ENCODE measurements at regions not wholly inside any gene's neighbourhood (a gene's known extent, or its start where the extent isn't known, plus 50 kb on each side); places are given as distances from the start of the nearest gene placed in this dataset.
"Not testable (repeated sequence)": the region's sequence is repeated elsewhere in the genome, so short reads cannot be mapped to it uniquely, and the experiment has no call there.

DNA sequence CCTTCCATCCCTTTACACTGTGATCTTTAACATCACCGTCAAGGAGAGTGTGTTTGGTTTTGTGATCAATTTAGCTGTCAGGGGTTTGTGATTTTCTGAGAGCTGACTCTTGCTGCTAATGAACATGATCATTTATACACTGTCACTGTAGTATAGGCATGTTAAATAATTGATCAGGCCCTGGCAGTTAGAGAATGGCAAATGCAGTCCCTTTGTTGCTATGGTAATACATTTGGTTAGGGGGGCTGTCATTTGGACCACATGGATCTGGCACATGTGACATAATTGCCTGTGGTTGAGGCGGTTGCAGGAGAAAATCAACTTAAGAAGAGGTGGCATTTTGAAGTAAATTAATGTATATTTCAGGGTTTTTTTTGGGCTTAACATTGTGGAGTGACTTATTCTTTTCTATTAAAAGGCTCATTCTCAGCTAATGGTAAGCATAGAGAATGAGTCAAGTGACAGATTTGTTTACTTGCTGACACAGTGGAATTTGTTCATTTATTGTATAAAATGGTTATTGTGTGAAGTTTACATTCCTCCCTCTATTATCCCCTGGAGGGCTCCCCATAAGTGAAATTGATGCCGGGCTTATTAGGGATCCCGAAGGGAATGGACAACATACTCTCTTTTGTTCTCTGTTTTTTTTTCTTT lies 114.0 kb downstream of the FHIP1A start:
- no peak for DNase-seq

DNA sequence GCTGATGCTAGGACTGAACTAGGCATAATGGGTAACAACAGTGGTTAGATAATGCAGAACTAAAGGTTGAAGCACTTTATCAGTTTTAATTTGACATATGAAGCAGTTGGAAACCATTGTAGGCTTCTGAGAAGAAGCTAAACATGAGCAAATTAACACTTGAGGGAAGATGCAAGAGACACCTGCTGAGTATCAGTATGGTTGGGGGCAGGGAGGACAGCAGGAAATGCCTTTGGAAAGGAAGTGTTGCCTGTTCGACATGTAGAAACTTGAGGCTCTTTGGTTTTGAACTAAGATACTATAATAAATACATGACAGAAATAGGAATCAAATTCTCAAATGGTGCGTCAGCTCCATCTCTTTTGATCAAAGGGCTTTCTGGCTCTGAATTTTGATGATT lies 115.6 kb downstream of the FHIP1A start:
- DNase-seq, result no peak

DNA sequence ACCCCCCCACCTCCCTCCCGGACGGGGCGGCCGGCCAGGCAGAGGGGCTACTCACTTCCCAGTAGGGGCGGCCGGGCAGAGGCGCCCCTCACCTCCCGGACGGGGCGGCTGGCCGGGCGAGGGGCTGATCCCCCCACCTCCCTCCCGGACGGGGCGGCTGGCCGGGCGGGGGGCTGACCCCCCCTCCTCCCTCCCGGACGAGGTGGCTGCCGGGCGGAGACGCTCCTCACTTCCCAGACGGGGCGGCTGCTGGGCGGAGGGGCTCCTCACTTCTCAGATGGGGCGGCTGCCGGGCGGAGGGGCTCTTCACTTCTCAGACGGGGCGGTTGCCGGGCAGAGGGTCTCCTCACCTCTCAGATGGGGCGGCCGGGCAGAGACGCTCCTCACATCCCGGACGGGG lies 117.5 kb downstream of the FHIP1A start:
- DNase-seq, result not testable (repeated sequence)

DNA sequence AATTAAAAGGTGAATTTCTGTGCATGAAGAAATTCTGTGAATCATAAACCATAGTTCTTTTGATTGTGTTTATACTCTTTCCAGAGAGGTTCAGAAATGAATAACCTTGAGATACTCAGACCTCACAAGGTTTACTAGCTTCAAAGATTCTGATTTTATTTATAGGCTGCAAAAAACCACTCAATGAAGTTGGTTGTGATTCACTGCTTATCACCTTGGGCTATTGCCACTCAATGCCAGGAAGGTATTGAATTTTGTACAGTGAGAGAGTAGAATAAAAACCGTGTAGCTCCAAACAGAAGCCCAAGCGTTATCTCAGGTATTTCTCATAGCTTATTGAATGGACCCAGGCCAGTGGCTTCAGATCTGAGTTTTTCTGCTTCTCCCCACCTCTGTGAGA lies 118.7 kb downstream of the FHIP1A start:
- DNase-seq, result no peak

DNA sequence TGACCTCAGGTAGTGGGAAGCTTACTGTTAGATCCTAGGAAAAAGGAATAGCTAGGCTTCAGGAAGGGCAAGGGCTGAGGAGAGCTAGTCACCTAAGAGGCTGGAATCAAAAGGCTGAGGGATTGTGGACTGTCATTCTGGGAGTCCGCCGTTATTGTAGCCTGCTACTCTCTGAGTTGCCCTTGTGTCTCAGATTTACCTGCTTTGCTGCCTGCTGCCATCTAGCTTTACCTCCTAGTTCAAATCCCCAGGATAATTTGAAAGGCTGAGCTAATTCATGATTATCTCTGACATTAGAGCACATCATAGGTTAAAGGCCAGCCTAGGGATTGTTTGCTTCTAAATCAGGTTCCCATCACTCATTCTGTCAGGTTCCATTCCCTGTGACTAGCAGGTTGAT lies 120.2 kb downstream of the FHIP1A start:
- DNase-seq, result no peak

DNA sequence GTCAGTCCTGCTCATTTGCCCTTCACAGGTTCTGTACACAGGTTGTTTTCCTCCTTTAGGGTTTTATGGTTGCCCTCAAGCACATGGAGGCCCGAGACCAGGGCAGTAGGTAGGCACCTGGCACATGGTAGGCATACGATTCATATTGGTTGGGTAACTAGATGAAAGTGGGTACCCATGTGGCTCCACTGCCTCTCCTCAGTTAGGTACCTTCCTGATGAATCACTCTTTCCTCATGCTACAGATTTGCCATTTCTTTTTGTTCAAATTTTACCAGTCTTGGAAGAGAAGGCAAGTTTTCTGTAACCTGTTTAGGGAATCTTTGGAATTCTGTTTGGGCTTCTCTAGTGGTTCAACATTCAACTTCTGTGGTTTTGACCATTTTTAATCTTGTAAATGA lies 121.3 kb downstream of the FHIP1A start:
- no peak for DNase-seq

DNA sequence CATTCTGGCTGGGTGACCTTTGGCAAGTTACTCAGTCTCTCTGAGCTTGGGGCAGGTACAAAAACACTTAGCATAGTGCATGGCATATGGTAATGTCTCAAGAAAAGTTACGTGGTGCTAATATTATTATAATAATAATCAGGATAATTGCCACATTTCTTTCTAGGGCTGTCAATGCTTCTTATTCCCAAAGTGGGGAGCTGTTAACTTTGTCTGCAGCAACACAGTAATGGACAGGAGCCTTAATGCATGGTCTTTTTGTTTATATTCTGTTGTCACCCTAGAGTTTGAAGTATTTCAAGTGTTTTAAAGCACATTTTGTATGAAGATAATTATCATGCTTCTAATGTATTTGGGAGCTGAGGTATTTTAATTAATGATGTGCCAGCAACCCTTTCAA lies 121.8 kb downstream of the FHIP1A start:
- DNase-seq, result no peak

DNA sequence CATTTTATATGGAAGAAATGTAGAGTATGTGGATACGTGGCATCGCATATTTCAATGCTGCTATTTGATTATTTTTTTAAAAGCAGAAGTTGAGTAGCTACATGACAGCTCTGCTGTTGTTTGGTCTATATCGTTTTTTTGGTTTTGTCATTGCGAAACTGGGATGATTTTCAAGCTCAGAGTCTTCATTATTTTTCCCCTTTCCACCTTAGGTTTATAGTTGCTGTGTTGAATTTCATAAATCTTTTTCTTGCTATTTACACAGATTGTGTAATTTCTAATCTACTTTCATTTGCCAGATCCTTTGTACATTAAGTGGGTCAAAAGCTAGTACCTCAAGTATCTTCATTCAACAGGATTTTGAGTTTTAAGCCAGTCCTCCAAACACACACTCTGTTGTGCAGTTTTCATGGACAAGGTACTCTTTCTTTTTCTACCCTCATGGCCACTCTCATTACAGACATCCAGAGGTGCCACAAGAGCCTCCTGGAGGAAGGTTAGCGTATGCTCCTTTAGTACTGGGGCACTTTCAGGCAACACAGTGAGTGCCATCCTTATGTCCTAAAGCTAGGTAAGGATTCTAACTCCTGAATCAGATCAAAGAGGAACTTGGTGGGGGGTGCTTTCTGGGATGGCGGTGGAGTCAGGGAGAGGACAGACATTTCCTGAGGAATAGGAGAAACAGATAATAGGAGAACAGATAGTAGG lies 123.2 kb downstream of the FHIP1A start:
- no peak for DNase-seq

DNA sequence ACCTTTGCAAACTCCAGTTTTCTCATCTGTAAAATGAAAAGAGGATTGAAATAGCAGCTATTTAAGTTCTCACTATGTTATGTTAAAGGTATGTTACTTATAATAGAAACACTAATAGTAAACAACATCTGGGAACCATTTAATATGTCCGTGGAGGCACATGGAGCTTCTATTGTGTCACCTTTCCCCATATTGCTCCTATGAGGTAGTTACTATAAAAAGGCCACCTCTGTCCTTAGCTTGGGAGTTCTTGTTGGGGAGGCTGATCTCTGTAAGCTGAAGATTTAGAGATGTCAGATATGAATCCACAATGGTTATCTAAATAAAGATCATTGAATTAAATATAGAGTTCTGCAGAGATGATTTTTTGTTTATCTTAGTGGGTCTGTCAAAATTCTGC lies 125.2 kb downstream of the FHIP1A start:
- DNase-seq, result no peak

DNA sequence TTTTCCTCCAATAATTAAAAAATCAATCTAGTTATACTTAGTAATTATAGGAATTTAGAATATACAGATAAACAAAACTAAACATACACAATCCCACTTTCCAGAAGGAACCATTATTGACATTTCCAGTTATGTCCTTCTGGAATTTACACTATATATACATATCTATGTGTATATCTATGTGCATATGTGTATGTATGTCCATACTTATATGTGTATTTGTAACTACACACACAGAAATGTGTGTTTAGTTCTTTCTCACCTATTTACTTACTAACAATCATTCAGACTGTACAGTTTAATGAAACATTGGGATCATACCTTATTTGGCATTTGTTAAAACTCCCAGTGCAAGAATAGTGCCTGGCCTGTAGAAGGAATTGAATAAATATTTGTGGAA lies 126.4 kb downstream of the FHIP1A start:
- no peak for DNase-seq

DNA sequence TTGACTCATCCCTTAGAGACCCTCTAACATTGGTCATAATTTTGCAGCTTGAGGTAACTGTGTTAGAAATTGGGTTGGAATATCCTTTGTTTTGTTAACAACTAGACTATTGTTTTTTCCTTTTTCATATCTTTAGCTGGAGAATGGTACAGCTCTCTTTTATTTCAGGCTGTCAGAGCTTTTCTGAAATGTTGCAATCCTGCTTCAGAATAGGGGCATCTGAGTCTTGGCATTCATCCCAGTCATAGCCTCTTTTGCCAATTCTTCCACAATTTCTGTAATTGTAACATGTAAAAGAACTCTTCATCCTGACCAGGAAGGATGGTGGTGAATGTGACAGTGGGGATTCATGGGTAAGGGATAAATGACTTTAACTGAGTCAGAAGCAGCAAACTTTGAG lies 128.7 kb downstream of the FHIP1A start:
- DNase-seq, result no peak

DNA sequence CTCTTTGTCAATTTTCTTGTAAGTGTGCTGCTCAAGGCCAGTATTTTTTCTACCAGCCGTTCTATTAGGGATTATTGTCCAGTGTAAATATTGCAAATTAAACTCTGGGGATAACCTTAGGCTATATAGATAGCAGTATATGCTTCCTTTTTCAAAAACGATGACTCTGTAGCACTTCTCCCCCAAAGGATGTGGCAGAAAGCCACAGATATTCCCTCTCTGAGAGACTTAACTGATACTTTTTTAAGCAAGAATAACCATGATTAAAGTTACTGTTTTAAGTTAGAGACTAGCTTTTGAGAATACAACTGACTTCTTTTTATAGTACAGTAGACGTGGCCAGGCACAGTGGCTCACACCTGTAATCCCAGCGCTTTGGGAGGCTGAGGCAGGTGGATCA lies 130.0 kb downstream of the FHIP1A start:
- DNase-seq, result no peak

DNA sequence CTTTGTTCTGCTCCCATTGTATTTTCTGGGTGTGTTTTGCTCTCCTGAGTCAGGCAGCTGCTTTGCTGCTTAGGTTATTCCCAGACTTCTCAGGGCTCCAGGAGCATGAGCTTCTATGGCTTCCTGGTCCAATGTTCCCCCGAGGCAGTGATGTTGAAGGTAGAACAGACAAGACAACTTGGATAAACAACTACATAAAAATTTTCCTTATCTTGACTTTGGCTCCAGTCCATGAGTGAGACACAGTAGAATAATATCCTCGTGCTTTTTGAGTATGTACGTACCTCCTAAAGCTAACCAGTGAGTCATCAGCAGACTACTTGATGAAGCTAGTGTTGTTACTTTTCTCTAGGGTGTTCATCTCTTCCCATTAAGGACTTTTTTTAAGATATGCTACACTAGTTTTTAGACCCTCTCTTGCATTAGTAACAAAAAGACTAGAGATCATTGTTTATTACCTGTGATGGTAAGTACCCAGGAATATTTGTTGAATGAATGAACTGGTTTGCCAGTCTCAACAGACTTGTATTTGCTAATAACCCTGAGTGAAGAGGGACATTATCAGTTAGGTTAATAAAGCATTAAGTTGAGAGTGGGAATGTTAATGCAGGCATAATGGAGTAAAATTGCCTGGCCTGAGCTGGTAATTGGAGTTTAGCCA lies 131.9 kb downstream of the FHIP1A start:
- DNase-seq, result peak; percentile 74

DNA sequence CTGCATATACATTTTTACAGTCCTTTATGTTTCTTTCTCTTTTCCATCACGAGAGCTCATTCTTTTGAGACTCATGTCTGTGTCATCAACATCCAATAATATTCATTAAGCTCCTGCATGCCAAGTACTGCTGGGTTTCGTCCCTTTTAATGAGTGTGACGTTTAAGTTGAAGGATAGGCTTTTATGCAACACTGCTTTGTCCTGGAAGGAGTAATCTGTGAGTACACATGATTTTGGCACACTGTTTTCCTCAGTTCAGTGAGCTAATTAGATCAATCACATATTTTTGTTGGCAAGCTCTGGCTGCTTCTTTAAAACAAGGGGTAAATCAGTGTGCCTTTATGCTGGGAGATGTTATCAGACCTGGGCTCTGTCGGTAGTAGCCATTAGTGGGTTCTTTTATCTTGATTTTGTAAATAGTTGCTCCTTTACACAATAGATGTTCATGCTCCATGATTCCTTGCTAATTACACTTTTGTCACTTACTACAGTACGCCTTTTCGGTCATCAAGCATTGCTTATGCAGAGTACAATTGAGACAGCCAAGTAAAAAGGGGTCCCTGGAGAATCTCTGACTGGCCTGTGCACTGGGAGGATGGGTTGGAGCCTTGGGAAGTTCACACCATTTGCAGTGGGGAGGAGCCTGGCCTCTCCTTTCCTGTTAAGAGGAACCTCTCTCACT lies 132.6 kb downstream of the FHIP1A start:
- peak; percentile 78 for DNase-seq

DNA sequence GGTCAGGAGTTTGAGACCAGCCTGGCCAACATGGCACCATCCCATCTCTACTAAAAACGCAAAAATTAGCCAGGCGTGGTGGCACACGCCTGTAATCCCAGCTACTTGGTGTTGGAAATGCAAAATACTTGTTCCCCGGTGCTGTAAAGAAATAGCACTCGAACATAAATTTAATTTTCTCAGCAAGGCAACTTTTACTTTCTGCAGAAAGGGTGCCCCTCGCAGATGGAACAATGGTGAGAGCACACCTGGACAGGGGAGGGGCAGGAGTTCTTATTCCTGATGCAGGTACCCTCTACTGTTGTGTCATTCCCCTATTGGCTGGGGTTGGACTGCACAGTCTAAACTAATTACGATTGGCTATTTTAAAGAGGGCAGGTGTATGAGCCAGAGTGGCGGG lies 139.7 kb downstream of the FHIP1A start:
- no peak for DNase-seq

DNA sequence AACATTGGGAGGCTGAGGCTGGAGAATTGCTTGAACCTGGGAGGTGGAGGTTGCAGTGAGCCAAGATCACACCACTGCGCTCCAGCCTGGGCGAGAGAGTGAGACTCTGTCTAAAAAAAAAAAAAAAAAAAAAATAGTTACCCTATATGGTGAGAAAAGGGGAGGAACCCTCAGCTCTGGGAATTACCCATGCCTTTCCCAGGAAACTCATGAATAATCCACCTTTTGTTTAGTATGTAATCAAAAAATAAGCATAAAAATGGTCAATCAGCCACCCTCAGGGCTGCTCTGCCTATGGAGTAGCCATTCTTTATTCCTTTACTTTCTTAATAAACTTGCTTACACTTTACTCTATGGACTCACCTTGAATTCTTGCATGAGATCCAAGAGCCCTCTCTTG lies 140.4 kb downstream of the FHIP1A start:
- not testable (repeated sequence) for DNase-seq

DNA sequence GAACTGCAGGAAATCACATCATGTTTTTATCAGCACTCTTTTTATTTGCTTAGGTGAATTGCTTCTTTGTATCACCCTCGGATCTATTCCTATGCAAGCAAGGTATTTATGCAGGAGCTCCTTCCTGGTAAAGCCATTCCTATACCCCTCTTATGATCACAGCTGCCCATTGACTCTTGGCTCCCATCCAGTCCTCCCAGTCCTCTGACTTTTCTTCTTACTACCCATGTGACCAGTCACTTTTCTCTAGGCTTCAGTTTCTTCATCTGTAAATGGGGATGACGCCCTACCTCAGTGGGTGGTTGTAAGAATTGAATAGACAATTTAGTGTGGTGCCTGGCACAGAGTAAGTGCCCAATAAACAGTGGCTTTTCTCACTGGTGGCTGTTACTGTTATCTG lies 144.9 kb downstream of the FHIP1A start:
- DNase-seq, result no peak

DNA sequence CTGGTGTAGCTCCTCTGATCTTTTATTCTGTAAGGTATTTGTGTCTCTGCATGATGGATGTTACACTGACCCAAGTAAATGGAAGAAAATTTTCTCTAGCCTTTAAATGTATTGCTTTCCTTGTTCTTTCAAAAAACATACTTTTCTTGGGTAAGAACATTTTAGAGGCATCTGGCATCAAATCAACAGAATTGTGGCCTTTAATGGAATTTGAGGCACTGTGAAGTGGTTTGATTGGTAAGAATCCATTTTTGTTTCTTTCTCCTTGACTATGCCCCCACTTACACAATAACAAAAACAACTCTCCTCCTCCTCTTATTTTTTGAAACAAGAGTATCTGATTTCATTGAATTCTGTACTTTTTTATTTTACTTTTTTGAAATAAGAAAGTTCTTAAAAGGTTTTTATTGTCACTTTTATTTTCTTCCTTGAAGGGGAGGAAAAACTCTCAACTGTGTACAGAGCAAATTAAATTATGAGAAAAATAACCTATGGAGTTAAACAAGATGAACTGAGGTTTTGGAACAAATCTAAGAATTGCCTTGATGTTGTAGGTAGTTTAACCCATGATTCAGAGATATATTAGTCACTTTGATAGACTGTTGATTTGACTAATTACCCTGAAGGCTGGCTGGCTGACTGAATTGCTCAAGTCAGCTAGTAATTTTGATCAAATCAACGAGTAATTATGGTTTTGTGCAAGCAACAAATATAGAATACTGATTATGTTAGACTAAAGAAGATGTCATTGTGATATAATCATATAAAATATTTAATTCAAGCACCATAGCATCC lies 146.4 kb downstream of the FHIP1A start:
- DNase-seq, result no peak

DNA sequence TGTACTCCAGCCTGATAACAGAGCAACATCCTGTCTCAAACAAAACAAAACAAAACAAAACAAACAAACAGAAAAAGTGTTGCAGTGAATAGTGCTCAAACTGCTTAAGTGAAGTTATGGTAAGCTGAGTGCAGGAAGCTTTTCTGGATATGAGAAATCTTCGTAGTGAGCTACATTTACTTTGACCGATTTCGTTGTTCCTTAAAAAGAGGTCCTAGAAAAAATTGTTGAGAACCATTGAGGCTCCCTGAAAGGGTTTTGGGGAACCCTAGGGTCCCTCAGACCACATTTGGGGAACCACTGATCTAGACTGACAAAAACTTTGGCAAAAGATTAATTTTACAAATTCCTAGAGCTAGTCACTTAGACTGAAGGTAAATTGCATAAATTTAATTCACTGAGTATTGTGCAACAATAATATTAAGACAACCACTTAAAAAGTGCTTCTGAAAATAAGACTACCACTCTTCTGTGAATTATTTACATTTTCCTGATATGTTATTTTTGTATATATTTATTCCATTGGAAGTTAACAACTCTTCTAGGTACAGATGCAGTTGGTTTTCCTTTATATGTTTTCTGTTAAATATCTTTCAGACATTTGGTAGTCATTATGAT lies 149.6 kb downstream of the FHIP1A start:
- no peak for DNase-seq

DNA sequence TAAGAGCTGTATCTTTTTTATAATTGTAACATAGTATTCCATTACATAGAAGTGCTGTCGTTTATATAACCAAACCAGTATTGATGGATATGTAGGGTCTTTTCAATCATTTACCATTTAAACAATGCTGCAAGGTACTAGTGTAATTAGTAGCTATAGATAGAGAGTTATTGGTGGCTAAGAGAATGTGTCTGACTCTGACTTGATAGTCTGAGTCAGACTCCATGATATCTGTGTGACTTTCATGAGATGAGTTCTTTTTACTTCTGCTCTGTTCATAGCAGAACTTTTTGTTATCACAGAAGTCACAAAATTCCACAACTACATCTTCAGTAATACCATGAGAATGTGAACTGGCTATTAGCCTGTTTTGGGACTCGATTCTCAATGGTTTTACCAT lies 150.6 kb downstream of the FHIP1A start:
- no peak for DNase-seq

DNA sequence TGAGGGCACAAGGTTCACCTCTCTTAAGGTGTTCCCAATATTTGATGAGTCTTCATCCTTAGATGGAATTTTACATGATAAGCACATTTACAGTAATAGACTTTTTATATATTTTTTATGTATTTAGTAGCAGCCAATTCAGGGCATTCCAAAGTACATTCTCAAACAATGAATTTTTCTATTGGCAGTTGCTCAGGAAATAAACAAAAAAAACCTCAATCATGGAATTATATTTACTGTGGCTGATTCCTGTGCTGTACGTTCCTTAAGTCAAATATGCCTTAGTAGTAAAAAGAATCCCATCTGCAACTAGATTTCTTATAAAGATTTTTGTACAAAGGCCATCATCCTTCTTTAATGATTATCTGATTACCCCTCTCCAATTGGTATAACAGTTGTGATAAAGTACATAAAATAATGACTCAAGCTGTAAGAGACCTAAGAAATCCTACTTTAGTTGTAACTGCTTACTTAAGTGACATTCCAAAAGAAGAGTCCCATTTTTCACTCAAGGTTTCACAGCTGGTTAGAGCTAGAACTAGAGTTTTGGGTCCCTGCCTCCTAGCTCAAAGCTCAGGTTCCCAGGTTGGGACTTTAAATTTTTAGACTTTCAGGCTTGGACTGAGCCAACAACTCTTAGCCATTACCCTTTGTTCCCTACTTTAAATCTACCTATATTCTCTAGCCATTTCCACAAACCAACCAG lies 152.7 kb downstream of the FHIP1A start:
- peak; percentile 45 for DNase-seq

DNA sequence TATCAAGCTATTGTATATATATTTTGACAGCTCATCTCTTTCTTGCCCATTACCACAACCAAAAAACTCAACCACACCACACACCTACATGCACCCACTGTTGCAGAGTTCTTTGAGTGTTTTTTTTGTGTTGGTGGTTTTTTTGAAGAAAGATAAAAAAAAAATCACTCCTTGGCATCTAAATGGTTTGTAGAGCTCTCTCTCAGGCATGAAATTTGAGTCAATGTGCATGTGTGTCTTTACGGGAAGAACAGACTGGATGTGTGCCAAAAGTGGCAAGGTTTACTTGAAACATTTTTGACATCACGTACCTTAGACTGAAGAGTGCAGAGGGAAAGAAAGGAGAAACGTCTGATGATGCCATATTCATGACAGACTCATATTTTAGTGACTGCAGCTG lies 154.2 kb downstream of the FHIP1A start:
- DNase-seq, result no peak

Measured in HCEC 1CT (cell line).